Amygdala (tissue), 56 donors: ENCODE measurements at regions not wholly inside any gene's neighbourhood (a gene's known extent, or its start where the extent isn't known, plus 50 kb on each side); places are given as distances from the start of the nearest gene placed in this dataset.

Source experiments
- DNase-seq, 56 donors: peaks; one replicate each; lab custom pipeline; 2025; lab: John Stamatoyannopoulos, UW

- no peak for DNase-seq
These were observed 93.7 kb downstream of the HS1BP3 start for GRCh38 chr2:20557226-20557625.

GRCh38 chr2:20557635-20558034, 93.3 kb downstream of the HS1BP3 start:
- DNase-seq: no peak

- no peak for DNase-seq
These were observed 92.3 kb downstream of the HS1BP3 start for GRCh38 chr2:20558391-20559150.

- no peak for DNase-seq
These were observed 91.6 kb downstream of the HS1BP3 start for GRCh38 chr2:20559277-20559676.

- no peak for DNase-seq
These were observed 90.9 kb downstream of the HS1BP3 start for GRCh38 chr2:20560011-20560410.

GRCh38 chr2:20560891-20561636, 89.8 kb downstream of the HS1BP3 start:
- DNase-seq: no peak

- no peak for DNase-seq
These were observed 89.1 kb downstream of the HS1BP3 start for GRCh38 chr2:20561637-20562454.

GRCh38 chr2:20562540-20563225, 88.2 kb downstream of the HS1BP3 start:
- DNase-seq: no peak

GRCh38 chr2:20563251-20563650, 87.6 kb downstream of the HS1BP3 start:
- no peak for DNase-seq

- DNase-seq: no peak
These were observed 87.1 kb downstream of the HS1BP3 start for GRCh38 chr2:20563833-20564232.

- no peak for DNase-seq
These were observed 85.7 kb downstream of the HS1BP3 start for GRCh38 chr2:20565101-20565622.

GRCh38 chr2:20565623-20566236, 85.2 kb downstream of the HS1BP3 start:
- DNase-seq: no peak

GRCh38 chr2:20566331-20566730, 84.6 kb downstream of the HS1BP3 start:
- no peak for DNase-seq

GRCh38 chr2:20567159-20567925, 83.6 kb downstream of the HS1BP3 start:
- no peak for DNase-seq
